ENCODE measurements at regions not wholly inside any gene's neighbourhood (a gene's known extent, or its start where the extent isn't known, plus 50 kb on each side); places are given as distances from the start of the nearest gene placed in this dataset.

DNA sequence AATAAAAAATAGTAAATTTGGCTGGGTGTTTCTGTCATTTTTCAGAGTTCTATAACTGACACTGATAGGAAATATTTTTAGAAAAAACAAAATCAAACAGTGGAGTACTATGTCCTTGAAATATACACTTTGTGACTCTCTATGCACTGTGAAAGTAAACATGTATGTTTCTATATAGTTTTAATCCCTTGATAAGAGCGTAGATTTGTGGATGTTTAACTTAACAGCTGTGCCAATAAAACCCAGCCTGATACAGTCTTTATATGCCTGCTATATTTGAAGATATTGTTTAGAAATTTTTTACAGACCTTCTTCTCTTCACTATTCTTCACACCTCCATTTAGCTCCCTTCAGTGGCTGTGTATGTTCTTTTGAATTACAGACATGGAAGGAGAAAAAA is 473.3 kb upstream of the FZD8 start:
- DNase-seq (no peak), ATAC-seq (no peak)
- Histone ChIP-seq H3K36me3 (replicated peaks in 1 of 2; ENCODE audit: insufficient read depth in 1 of 2, low read depth in 2 of 2) (no peaks in the 10 kb centered on the region), H3K9me3 (no peaks in the 10 kb centered on the region), H3K4me1 (peaks cover 17% of the 10 kb centered on the region), H3K27ac (peak overlapping the region in 1 of 4 donors; percentile 55), H3K27me3 (no peaks in the 10 kb centered on the region), H3K4me3 (no peak overlapping the region)
- 13 to 32% methylated on average over 1 of the region's 1 CpG for WGBS, 2 donors
- TF ChIP-seq POLR2A (IDR thresholded peaks at IDR 0.05) = no peak
- TF ChIP-seq, protein P1, sequence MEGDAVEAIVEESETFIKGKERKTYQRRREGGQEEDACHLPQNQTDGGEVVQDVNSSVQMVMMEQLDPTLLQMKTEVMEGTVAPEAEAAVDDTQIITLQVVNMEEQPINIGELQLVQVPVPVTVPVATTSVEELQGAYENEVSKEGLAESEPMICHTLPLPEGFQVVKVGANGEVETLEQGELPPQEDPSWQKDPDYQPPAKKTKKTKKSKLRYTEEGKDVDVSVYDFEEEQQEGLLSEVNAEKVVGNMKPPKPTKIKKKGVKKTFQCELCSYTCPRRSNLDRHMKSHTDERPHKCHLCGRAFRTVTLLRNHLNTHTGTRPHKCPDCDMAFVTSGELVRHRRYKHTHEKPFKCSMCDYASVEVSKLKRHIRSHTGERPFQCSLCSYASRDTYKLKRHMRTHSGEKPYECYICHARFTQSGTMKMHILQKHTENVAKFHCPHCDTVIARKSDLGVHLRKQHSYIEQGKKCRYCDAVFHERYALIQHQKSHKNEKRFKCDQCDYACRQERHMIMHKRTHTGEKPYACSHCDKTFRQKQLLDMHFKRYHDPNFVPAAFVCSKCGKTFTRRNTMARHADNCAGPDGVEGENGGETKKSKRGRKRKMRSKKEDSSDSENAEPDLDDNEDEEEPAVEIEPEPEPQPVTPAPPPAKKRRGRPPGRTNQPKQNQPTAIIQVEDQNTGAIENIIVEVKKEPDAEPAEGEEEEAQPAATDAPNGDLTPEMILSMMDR (IDR thresholded peaks at IDR 0.05) = no peak
- intact Hi-C loops (cut with DNase I) = no loop called here

DNA sequence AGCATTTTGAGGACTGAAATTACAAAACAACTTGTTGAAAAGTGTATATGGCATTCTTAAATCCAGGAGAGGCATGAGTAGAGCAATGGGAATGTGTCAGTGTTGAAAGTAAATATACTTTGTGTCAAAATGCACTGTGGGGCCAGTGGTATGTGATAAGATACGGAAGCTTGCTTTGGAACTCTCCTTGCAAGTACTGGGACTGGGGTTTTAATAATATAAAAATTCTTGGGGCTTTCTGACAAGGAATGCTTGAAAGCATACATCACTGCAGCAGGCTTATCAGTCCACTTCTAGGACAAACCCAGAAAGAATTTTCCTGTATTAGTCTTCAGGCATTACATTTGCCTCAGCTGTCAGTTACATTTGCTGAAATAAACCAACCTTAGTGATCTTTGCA is 472.8 kb upstream of the FZD8 start:
- Histone ChIP-seq H3K4me1 (peaks cover 17% of the 10 kb centered on the region), H3K9me3 (no peaks in the 10 kb centered on the region), H3K36me3 (replicated peaks in 1 of 2; ENCODE audit: insufficient read depth in 1 of 2, low read depth in 2 of 2) (no peaks in the 10 kb centered on the region), H3K4me3 (no peak overlapping the region), H3K27me3 (no peaks in the 10 kb centered on the region), H3K27ac (peak overlapping the region in 1 of 4 donors; percentile 55)
- peak in 2 of 4 donors; percentile 15 to 31 for DNase-seq
- peak; percentile 77 for ATAC-seq
- intact Hi-C loops (cut with DNase I) = no loop called here
- TF ChIP-seq, protein P1 (IDR thresholded peaks at IDR 0.05) = no peak
- TF ChIP-seq POLR2A (IDR thresholded peaks at IDR 0.05) = no peak
- 24 to 27% methylated on average over 1 of the region's 1 CpG for WGBS, 2 donors

DNA sequence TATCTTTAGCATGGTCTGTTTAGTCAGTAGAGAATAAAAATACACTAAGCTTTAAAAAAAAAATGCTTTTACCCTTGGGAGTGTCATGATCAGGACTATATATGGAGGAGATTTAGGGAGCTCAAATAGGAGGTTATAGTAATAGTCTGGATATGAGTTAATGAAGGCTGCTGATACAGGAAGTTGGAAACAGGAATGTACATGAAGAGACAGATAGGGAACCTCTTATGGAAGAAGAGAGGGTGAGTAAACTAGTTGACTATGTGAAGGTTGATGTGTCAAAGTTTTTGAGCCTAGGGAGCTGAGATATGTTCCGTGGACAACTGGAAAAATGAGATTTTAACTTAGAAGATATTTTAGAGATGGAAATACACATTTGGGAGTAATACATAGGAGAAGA is 472.0 kb upstream of the FZD8 start:
- Histone ChIP-seq H3K36me3 (replicated peaks in 1 of 2; ENCODE audit: insufficient read depth in 1 of 2, low read depth in 2 of 2) (no peaks in the 10 kb centered on the region), H3K4me1 (peaks cover 21% of the 10 kb centered on the region), H3K27me3 (no peaks in the 10 kb centered on the region), H3K9me3 (no peaks in the 10 kb centered on the region), H3K27ac (peak overlapping the region in 1 of 4 donors; percentile 39), H3K4me3 (no peak overlapping the region)
- DNase-seq (no peak), ATAC-seq (no peak)
- WGBS, 2 donors = 87 to 90% methylated on average over 1 of the region's 1 CpG
- intact Hi-C loops (cut with DNase I) = no loop called here
- TF ChIP-seq, protein P1 (IDR thresholded peaks at IDR 0.05) = no peak
- no peak for TF ChIP-seq POLR2A (IDR thresholded peaks at IDR 0.05)

DNA sequence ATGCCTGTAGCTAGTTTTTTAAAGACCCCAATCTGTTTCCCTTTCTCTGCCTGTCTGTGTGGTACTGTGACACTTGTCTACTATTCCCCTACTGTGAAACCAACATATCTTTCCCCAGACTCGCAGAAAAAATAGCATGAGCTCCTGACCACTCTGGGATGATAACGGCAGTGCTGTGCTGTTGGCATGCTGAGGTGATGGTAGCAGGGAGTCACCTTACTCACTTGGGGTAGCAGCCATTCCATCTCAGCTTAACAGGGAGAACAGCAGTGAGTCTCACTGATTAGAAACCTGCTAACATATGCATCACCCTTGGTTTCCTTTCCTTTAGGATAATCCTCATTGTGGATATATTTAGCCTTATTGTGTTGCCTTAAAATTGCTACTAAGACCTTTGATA is 469.6 kb upstream of the FZD8 start:
- H3K27ac ChIP-seq = peak overlapping the region in 1 of 4 donors; percentile 32
- H3K4me1 ChIP-seq = peaks cover 21% of the 10 kb centered on the region
- H3K36me3 ChIP-seq (replicated peaks in 1 of 2; ENCODE audit: insufficient read depth in 1 of 2, low read depth in 2 of 2) = no peaks in the 10 kb centered on the region
- no peaks in the 10 kb centered on the region for H3K27me3 ChIP-seq
- TF ChIP-seq, protein P1 (IDR thresholded peaks at IDR 0.05) = no peak
- no peak for TF ChIP-seq POLR2A (IDR thresholded peaks at IDR 0.05)
- intact Hi-C loops (cut with DNase I) = no loop called here
- DNase-seq (no peak), ATAC-seq (no peak)
- 78% methylated on average over 2 of the region's 2 CpGs for WGBS, 2 donors
- no peak overlapping the region for H3K4me3 ChIP-seq
- no peaks in the 10 kb centered on the region for H3K9me3 ChIP-seq

DNA sequence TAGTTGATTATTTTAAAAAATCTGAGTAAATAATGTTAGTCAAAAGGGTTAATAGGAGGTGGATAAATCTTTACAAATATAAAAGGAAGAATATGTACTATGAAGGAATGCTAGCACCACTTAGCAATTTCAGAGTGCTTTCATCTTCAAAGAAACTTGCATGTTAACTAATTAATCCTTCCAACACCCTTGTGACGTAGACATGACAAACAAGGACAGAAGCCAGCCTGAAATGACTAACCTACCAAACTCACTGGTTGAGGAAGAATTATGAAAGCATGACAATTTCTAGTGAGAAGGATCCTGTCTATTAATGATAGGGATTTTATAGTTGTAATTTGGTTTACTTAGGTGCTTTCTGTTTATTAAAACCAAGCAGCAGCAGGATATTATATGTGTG is 468.0 kb upstream of the FZD8 start:
- 52 to 69% methylated on average over 1 of the region's 1 CpG for WGBS, 2 donors
- no peaks in the 10 kb centered on the region for H3K9me3 ChIP-seq
- no peaks in the 10 kb centered on the region for H3K27me3 ChIP-seq
- ATAC-seq (no peak), DNase-seq (no peak)
- H3K27ac ChIP-seq = peak overlapping the region in 2 of 4 donors; percentile 12 to 21
- no peaks in the 10 kb centered on the region for H3K36me3 ChIP-seq (replicated peaks in 1 of 2; ENCODE audit: insufficient read depth in 1 of 2, low read depth in 2 of 2)
- TF ChIP-seq, protein P1 (IDR thresholded peaks at IDR 0.05) = no peak
- no peak for TF ChIP-seq POLR2A (IDR thresholded peaks at IDR 0.05)
- H3K4me3 ChIP-seq = no peak overlapping the region
- intact Hi-C loops (cut with DNase I) = no loop called here
- peaks cover 12% of the 10 kb centered on the region for H3K4me1 ChIP-seq
